Effector CD8-positive, alpha-beta T cell (primary cell): ENCODE measurements at regions not wholly inside any gene's neighbourhood (a gene's known extent, or its start where the extent isn't known, plus 50 kb on each side); places are given as distances from the start of the nearest gene placed in this dataset.

Source experiments
- DNase-seq: peaks from one replicate; lab custom pipeline; 2025; lab: John Stamatoyannopoulos, UW

DNA sequence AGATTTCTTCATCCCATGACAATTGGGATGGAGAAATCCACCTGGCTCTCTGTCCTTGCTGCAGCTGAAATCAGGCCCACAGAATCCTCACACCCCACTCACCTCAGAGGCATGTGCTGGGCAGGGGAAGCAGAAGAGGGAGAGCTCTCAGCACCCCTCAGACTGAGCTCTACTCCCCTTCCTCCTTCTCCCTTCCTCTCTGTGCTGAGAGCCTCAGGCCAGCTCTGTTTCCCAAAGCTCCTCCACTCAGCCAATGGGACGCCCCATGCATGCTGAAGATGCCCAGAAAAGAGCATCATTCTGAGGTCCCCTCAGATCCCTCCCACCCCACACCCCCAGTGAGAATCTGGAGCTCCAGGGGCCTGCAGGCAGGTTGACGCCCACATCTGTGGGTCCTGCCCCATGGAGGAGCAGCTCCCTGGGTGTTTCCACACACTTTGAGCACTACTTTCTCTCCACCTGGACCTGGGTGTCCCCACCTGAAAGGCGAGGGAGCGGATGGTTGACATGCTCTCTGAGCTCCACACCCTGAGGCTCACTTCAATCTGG lies 637.7 kb upstream of the ID2 start:
- DNase-seq, result no peak

DNA sequence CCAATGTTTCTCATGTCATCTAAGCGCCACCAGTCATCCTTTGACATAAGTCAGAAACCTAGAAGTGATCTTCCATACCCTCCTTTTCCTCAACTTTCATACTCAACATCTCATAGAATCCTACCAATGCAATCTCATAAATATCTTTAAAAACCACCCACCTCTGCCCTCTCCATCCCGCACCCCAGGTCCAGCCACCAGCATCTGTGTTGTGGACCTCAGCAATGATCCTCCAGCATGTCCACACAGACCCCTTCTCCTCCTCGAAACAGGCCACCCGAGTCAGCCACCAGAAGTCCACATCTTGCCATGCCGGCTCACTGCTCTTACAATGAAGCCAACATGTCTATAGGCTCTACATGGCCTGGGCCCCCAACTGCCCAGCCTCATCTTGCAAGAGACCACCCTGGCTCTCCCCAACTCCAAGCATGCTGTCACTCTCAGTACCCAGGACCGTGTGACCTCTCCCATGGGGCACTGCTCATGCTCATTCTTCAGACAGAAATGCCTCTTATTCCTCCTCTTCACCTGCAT lies 636.7 kb upstream of the ID2 start:
- DNase-seq, result no peak

DNA sequence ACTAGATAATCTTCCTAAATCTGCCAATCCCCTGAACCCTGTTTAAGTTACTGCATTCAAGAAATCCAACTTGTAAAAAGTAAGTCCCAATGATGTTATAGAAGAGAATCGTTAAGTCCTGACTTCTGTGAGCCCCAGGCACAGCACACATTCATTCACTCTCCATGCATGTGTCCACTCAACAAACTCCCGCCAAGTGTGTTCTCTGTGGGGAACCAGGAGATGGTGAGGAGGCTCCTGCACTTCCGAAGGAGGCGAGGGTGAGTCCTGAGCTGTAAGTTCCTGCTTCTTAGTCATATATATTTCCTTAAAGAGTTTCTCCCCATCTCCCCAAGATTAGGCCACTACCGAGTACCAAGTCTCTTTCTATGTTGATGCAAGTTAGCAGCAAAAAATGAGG lies 635.0 kb upstream of the ID2 start:
- no peak for DNase-seq

DNA sequence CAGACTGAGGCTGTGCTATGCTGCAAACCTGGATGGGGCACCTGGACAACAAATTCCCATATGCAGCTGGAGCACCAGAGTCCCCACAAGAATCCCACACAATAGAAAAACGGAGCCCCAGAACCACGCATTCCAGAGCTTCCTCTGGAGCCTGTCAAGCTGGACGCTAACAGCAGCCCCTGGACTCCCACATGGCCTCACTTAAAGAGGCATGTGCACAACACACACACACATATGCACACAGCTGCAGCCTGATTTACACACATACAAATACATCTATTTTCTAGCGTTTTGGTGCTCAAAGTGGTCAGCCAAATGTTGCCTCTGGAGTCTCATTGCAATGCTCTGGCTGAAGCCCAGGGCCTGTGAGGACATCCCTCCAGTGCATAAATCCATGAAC lies 632.7 kb upstream of the ID2 start:
- DNase-seq, result no peak

DNA sequence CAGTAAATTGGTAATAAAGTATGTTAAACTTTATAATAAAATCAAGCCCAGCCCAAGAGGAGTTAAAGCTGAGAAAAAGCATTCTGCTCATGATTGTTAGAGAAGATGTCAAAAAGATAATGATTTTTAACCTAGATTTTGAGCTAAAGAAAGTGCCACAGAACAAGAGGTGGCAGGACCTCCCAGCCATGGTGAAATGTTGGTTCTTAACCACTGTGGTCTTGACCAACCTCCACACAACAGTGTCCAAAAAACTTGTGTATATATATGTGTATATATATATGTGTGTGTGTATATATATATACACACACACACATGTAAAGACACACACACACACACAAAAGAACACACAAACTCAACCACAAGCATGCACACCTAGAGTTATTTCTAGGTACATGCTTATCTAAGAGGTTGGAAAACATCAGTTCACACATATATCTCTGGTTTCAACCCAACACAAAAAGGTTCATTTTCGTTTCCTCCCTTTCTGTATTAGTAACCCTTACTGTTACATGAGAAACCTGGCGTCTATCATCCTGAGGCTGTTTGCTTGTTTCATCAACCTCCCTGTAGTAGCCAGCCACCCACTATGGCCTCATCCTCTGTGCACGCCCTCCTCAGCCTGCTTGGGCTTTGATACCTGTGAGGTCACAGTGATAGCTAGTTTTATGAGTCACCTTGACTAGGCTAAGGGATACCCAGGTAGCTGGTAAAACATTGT lies 631.8 kb upstream of the ID2 start:
- no peak for DNase-seq

DNA sequence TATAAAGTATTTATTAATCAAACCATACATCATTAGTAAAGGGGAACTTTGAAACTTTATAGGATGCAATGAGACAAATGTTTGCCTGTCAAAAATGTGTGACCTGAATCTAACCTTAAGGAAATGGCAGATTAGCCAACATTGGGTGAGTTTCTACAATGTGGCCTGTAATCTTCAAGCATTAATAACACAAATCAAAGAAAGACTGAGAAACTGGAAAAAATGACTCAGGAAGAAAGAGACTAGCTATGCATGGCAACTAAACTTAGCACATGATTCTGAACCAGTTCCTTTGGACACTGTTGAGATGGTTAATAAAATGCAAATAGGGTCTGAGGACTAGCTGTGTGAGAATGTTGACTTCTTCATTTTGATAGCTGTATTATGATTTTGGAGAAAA lies 628.6 kb upstream of the ID2 start:
- DNase-seq, result no peak

DNA sequence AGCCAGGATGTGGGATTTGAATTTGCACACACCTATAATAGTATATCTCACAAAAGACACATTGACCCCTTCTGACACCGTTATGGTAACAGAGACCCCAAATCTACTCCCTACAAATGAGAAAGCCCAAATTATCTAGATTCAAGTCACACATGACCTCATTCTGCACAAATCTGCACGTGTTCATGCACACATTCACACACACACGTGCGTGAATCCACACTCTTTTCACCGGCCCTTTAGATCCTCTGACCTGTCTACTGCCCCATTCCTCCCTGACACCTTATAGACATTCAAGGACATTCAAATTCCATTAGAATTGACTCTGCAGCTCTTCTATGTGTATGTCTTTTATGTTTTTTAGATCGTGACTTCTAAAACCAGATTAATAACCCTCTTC lies 627.8 kb upstream of the ID2 start:
- no peak for DNase-seq

DNA sequence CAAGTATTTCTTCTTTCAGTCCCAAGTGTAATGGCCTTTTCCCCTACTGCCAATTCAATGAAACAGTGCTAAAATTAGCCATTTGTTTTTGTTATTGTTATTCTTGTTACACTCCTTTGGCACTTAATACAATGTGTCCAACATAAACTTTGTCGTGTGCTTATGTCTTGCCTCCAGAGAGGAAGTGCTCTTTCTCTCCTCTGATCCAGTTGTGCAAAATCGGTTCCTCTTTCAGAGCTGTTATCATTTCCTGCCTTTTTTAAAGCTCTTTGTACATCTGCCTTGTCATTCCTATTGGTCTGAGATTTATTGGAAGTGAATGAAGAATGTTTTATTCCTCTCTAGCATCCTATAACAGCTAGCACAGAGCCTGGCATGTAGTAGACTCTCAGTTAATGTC lies 623.2 kb upstream of the ID2 start:
- no peak for DNase-seq

DNA sequence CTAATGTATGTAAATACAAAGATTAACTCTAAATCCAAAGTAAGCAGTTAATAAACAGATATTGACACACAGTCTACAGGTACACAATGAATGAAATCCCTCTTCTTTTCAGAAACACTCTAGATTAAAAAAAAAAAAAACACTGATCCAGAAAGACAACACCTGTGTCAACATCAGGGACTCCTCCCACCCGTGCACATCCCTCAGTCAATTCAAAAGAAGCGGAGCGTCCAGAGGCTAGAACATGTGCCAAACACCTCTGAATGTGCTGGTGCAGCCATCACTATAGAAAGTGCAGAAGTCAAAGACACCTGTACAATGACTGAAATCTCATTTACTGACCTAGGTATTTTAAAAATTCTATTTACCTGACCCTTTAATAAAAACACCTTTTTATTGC lies 622.6 kb upstream of the ID2 start:
- no peak for DNase-seq

DNA sequence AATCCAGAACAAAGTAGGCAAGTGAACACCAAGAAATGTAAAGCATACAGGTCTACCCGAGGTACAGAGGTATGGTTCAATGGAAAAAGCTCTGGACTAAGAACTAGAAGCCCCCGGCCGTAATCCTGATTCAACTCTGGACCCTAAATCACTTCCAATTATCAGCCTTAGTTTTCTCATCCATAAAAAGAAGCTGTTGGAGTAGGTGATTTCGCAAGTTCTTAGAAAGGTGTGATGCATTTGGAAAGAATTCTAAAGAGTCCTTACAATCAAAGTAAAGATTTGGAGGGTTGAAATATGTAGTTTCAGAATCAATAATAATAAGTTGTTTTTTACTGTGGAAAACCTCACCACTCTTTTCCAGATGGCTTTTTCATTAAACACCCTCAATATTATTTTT lies 622.1 kb upstream of the ID2 start:
- DNase-seq, result no peak

DNA sequence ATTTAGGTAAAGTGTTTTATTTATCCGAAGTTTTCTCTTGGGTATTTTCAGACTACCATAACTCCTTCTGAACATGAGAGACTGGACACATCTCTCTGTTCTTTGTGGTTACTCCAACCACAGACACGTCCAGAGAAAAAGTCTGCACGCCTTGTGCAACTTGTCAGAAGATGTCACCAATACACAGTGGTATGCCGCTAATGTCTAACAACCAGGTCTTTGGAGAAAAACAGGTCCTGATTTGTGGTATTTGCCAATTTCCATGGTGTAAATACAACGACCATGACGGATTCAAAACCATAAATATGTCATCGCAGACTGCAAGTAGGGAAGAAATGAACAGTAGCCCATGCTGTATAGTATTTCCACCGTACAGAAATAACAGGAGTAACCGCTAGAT lies 620.6 kb upstream of the ID2 start:
- no peak for DNase-seq

DNA sequence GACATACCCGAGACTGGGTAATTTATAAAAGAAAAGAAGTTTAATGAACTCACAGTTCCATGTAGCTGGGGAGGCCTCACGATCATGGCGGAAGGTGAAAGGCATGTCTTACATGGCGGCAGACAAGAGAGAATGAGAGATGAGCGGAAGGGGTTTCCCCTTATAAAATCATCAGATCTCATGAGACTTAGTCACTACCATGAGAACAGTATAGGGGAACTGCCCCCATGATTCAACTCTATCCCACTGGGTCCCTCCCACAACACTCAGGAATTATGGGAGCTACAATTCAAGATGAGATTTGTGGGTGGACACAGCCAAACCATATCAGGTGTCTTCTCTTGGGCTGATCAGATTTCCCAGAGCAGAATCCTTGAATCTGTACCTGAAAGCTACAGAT lies 617.3 kb upstream of the ID2 start:
- no peak for DNase-seq

DNA sequence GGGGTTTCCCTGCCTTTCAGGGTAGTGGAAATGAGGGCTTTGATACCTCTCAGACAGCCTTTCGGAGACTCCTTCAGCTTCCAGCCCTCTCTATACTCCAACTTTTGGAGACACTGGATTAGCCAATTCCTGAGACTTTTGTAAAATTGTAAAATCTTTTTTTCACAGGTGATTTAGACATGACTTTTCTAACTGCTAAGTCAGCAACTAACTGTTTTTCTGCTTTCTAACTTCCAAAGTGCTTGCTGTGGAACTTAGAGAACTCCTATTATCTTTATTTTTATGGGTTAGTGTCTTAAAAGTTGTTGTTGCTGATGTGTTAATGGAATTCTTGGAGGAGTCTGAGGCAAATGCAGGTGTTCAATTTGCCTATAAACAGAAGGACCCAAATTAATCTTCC lies 616.7 kb upstream of the ID2 start:
- no peak for DNase-seq

DNA sequence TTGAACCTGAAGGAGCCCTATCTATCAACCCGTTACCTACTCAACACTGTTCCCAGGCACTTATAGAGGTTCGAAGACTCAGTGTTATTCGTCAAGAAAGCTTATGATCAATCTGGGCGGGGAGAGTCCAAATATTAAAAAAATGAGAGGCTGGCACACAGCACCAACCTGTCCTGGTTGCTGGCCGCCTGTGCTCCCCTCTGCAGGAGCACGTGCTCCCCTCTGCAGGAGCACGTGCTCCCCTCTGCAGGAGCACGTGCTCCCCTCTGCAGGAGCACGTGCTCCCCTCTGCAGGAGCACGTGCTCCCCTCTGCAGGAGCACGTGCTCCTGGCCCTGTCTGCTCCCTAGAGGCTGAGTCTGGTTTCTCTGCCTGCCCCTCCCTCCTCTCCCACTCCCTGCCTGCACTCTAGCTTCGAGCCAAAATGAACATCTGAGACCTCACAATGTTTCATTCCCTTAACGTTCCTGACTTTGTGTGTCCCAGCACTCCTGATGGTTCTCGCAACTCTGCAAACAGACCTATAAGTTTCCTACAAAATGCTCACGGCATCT lies 614.0 kb upstream of the ID2 start:
- DNase-seq, result no peak

DNA sequence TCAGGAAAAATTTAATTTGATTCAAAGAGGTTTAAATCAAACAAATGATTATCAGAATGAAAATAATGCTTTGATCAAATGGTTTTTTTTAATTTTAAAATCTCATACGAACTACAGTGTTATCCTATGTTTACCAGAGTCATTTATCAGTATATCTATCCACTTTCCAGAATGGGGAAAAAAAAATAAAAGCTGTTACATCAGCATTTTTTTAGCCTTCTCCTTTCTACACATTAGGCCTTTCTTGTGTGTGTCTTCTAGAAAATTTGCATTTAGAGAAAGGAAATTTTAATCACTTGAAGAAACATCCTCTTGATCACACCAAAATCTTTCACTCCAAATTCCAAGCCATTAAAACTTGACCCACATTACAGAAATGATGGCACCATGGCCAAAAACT lies 608.9 kb upstream of the ID2 start:
- no peak for DNase-seq

DNA sequence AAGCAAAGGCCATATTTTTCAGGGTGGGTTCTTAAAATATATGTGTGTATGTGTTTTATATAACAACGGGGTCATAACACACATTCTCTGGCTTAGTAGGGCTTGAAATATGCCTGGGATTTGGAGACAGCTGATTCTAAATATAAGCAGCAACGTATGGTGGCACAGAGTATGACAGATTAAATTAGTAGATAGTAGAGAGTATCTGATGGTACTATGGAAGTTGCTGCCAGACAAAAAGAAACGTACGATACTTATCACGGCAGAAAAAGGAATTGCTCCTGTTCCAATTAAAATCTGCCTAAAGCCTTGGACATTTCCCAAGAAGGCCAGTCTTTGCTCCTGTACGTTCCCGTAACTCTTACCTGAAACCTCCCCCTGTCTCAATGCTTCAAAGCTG lies 607.9 kb upstream of the ID2 start:
- no peak for DNase-seq

DNA sequence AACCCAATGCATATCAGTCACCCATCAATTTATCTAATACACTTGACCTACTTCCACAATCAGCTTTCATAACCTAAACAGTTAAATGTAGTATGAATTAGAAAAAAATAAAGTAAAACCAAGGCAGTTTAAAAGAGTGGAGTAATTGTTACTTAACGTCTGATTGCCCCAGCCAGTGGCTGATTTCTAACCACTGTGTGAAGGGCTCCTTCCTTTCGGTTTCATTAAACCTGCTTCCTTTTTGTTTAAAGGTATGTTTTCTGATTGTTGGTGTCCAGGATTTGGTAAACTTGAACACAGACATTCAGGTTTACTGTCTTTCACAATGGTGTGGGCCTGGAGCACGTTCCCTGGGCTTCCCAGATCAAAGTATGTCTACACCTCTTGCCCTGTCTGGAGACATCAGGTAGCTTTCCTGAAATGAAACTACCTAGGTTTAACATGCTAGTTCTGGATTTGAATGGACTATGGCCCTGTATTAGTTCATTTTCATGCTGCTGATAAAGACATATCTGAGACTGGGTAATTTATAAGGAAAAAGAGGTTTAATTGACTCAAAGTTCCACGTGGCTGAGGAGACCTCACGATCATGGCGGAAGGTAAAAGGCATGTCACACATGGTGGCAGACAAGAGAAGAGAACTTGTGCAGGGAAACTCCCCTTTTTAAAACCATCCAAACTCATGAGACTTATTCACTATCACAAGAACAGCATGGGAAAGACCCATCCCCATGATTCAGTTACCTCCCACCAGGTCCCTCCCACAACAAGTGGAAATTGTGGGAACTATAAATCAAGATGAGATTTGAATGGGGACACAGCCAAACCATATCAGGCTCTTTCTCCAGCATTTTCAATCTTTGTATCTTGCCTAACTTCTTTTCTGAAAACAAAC lies 605.2 kb upstream of the ID2 start:
- no peak for DNase-seq

DNA sequence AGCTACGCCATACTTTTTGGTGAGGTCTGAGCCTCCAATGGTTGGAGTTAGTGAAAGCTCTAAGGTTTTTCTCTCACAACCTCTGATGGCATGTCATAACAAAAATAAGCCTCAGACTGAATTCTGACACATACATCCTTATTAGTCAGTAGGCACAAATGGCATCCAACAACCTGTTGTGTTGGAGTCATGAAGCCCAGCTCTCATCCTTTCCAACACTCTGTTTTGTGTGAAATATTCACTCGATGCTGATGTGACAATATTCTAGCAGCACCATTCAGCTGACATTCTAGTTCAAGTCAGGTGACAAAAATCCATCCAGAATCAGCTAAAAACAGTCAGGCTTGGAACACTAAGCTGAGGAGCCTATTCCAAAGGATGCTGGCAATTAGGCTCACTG lies 603.2 kb upstream of the ID2 start:
- DNase-seq, result no peak

DNA sequence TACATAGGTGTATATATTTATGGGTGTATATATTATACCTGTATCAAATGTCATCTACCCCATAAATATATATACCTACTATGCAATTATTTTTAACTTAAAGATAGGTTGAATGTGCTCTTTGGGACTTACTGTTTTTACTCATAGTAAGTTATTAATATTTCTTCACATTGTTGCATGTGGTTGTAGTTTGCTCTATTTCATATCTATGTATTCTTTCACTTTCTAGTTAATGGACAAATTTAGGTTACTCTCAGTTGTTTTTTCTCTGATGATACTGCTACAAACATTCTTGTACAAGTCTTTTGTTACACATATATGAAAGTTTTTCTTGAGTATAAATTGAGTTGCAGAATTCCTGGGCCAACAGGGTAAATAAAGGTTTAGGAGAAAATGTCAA lies 601.8 kb upstream of the ID2 start:
- no peak for DNase-seq

DNA sequence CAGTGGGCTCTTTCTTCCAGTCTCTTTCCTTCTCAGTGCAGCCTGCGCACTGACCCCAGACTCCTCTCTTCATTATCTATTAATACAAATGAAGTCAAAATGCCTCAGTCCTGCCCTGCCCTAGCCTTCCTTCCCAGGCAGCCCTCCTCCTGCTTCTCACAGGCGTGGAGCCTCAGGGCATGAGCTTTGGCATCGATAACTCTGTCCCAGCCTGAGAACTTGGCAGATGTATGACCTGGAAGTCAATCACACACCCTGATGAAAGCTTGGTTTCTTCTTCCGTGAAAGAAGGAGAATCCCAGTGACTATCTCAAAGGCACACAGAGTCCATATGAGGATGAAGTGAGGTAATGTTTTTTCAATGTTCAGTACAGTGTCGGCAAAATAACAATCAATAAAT lies 600.7 kb upstream of the ID2 start:
- DNase-seq, result no peak

DNA sequence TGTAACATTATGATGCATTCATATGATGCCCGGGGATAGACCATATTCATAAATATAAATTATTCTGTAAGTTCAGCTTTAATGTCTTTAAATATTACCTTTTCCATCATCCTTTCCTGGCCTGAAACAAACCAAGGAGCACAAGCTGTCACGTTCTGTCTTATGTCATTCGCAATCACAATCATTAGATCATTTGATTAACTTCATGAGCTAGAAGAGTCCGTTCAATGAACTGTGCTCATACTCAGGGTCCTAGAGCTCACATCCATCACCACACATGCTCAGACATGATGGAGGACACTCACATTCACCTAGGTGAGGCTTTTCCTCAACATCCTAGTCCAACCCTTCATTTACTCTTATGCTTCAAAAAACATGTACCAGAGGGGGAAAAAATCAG lies 599.0 kb upstream of the ID2 start:
- DNase-seq, result no peak

DNA sequence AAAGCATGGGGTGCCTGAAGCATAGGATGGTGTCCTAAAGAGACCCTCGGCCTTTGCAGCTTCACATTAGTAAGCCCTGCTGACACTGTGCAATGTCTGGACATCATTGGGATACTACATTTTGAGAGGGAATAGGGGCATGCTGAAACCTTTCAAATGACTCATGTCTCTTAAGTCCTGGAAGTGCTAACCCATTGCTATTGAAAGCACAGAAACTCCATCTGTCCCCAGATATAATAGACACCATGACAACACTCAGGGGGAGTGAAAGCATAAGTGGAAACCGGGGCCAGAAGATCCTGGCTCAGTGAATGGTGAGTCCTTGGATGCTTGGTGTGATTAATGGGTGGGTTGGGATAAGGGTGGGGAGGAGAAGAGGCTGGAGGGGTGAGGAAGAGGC lies 595.5 kb upstream of the ID2 start:
- no peak for DNase-seq
